ENCODE measurements at regions not wholly inside any gene's neighbourhood (a gene's known extent, or its start where the extent isn't known, plus 50 kb on each side); places are given as distances from the start of the nearest gene placed in this dataset.

DNA sequence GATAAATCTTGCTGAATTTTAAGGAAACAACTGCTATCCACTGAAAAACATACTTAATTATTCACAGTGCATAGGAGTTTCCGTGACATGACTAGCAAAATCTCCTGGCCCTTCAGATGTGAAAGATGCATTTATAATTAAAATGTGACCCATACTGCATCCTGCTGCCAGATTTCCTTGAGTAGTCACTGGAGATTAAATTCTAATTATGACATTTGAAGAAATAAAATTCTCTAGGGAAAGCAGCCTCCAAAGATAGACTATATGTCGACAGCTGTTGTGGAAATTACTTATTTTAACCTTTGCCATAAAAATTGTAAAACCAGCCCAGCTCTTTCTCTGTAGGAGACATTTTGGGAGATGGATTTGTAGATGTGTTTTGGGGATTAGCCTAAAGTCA, 193.6 kb upstream of the SMC2 start:
- no peak for DNase-seq

- no peak for DNase-seq
Observed at GRCh38 chr9:103902263-103902662, 191.8 kb upstream of the SMC2 start.

- DNase-seq, result no peak
Observed at GRCh38 chr9:103904242-103904641, 189.9 kb upstream of the SMC2 start.

DNA sequence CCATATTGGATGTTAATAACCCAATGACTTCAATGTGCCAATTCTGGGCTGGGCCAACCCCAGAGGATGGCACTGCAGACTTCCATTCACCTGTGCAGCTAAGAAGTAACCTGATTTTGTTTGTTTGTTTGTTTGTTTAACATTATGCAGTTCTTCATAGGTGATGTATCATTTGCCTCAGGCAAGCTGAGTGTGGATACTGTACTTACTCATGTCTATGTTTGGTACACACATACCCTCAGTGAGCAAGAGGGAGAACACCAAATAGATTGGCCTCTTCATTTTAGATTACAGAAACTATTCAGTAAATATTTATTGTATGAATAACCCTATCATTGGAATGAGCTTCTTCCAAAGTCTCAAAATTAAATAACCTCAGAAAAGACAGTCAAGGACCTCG, 180.2 kb upstream of the SMC2 start:
- DNase-seq, result no peak

GRCh38 chr9:103919605-103920209, 174.4 kb upstream of the SMC2 start:
- DNase-seq, result no peak

DNA sequence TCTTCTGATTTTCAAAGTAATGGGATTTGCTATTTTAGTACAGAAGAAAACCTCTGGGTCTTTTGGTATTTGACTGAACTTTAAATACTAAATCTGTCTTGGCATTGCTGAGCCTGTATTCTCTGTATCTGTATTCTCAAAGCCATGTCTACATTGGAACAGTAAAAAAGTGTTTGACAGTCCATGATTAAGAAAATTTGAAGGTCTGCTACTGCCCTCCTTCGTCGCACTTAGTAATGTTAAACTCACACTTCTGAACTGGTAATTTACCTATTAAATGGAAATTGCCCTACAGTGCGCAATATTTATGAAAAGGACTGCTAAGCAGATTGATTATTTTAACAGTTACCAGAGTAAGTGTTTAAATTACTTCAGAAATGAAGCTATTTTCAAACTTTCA, 165.7 kb upstream of the SMC2 start:
- no peak for DNase-seq

DNA sequence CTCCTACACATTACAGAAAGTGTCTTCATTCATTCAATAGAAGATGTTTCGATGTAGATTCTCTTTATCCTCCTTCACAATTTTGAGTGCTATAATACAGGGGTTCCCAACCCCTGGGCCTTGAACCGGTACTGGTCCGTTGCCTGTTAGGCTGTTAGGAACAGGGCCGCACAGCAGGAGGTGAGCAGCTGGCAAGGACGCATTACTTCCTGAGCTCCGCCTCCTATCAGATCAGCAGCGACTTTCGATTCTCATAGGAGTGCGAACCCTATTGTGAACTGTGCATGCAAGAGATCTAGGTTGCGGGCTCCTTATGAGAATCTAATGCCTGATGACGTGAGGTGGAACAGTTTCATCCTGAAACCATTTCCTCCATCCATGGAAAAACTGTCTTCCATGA, 153.0 kb upstream of the SMC2 start:
- DNase-seq, result no peak

GRCh38 chr9:103942200-103942599, 151.9 kb upstream of the SMC2 start:
- no peak for DNase-seq

DNA sequence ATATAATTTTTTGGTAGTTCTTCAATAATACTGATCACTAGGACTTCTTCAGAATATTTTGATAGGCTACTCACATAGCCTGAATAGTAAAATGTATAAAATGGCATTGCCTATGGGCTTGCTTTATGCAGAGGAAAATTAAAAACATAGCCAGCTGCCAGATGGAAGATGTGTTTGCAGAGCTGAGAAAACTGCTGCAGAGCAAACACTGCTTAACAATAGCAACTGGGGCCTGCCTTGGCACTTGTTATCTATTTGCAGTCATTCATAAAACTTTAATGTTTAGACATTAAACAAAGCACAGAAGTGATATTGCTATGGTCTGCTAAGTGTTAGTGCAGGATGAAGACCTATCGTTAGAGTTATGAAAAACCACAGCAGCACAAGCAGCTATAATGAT, 151.5 kb upstream of the SMC2 start:
- no peak for DNase-seq

- DNase-seq, result no peak
Observed at GRCh38 chr9:103949096-103949495, 145.0 kb upstream of the SMC2 start.

DNA sequence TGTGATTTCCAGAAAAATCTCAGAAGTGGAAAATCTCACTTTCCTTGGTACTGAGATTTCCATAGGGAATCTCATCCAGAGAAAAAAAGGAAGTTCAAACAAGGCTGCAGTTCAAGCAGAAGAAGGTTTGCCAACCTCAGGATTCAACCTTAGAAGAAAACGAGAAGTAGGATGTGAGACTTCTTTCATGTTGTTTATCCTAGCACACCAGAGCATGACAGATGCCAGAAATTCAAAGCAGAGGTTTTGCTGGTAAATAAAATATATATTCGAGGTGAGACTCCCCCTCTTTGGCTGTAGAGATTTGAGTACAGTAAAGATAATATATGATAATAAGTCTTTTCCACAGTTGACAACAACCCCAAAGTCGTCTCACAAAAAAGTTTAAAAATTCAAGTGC, 116.9 kb upstream of the SMC2 start:
- DNase-seq, result no peak

DNA sequence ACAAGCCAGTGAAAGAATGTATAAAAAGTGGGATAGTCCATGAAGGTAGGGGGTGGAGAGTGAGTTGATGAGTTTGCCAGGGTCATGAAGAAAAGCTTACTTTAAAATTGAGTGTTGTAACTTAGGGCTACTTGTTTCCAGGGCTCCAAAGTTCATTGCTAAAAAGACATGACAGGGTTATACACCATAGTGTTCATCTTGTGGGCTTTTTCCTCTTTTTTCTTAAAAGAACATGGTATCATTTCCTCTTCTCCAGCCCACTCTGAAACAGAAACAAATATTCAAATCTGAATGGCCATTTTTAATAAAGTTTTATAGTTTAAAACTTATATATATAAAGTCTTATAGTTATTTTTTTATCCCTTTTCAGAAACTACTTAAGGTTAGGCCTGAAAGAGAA, 115.7 kb upstream of the SMC2 start:
- no peak for DNase-seq

- DNase-seq, result no peak
Observed at GRCh38 chr9:103981912-103982311, 112.2 kb upstream of the SMC2 start.

- no peak for DNase-seq
Observed at GRCh38 chr9:103985077-103985476, 109.0 kb upstream of the SMC2 start.

DNA sequence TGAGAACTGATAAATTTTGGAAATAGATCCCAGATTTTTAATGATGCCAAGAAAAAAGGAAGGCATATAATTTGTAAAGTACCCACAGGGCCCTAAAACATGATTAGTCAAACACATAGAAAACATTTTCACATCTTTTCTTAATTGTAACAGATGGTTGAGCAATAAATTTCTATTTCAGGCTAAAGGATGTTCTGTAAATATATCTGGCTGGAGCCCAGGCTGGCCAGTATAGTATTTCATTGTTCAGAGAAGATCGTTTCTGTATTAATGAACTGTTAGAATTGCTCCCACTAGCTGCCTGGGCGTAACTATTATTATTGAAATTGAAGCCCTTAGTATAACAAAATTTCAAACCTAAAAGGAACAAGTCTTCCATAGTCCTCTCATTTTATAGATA, 105.3 kb upstream of the SMC2 start:
- no peak for DNase-seq

DNA sequence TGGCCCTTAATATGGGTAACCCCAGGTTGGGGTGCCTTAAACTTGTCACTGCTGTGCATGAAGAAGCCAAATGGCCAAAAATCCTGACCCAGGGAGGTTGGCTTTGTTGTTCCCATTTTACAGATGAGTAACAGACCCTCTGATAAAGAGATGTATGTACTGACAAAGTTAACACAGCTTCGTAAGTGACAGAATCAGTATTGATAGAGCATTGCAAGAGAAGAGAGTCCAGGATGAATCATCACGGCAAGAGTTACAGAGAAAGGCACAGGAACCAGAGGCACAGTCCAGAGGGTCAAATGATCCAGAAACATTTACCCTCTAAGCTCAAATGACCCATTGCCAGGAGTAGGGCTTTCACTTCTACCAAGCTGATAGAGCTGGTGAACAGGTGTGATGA, 103.8 kb upstream of the SMC2 start:
- no peak for DNase-seq

DNA sequence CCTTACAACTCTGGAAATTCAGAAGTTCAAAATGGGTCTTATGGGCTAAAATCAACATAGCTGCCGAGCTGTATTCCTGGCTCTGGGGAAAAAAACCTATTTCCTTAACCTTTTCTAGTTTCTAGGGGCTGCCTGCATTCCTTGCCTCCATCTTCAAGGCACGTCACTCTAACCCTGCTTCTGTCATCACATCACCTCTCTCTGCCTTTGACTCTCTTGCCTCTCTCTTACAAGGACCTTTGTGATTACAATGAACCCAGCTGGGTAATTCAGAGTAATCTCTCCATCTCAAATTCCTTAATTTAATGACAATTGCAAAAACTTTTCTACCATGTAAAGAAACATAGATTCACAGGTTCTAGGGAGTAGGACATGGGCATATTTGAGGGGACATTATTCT, 103.1 kb upstream of the SMC2 start:
- DNase-seq, result no peak

- no peak for DNase-seq
Observed at GRCh38 chr9:103991698-103992097, 102.4 kb upstream of the SMC2 start.

- no peak for DNase-seq
Observed at GRCh38 chr9:103992938-103993579, 101.0 kb upstream of the SMC2 start.

DNA sequence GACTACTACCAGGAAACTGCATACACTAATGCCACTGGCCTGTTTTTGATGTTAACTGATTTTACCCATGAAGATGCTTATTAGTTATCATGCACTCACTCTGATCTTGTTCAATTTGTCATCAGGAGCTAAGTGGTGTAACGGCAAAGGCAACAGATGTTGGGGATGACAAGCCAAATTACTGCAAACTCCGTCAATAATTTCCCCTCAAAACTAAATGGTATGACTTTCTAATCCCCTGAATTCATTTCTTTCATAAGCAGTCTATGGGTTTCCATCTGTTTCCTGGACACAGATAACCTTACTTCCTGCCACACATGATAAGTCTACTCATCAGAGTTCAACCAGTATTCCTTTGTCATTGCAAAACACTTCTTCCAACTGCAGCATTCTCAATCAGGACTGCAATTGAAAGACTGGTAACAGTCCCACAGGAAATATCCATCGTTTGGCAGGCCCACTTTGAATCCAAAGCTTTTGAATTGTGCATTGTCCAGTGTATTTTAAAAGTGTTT, 96.2 kb upstream of the SMC2 start:
- no peak for DNase-seq

DNA sequence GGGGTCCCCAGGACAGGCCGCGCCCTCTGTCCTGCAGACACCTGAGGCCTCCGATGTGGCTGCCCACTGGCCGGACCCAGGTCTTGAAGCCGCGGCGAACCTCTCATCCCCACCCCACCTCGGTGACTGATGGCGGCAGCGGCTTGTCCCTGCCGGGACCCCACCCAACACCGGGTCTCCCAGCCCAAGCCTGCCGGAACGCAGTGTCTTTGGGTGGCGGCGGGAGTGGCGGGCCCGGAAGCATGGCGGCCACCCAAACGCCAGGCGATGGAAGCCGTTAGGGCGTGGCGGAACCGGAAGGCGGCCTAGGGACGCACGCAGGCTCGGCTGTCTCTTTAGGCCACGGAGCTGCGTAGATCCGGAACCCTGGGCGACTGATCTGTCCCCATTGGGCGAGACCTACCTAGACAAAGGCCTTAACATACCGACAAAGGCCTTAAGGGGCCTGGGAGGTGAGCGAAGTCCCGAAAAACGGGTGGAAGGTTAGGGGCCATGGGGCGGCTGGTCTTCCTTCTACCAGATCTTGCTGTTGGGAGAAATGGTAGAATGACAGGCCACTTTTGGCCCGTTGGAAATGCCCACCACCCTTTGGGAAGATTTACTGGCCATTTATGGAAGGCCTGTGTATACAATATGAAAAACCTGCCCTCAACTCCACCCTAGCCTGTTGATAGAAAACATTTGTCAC, 94.6 kb upstream of the SMC2 start:
- no peak for DNase-seq

DNA sequence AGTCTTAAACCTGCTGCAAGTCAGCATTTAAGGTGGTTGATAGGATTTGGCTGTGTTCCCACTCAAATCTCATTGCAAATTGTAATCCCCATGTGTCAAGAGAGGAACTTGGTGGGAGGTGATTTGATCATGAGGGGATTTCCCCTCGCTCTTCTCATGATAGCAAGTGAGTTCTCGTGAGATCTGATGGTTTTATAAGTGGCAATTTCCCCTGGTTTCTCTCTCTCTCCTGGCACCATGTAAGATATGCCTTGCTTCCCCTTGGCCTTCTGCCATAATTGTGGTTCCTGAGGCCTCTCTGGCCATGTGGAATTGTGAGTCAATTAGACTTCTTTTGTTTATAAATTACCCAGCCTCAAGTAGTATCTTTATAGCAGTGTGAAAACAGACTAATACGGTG, 84.3 kb upstream of the SMC2 start:
- no peak for DNase-seq

DNA sequence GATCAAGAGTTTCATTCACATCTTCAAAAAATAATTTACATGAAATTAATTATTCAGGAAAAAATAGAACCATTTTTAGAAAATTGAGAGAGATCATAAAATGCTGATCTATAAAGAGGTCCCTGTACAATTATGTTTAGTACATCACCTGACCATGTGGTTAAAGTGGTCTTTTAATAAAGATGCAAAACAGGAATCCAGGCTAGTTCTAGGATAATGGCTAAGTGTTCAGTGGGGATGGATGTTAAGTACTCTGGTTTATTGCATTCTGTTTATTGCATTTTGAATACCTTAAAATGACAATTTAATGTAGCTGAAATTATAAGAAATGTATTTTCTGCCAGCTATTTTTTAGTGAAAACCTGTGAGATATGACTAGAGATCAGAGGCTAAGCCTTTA, 72.0 kb upstream of the SMC2 start:
- DNase-seq, result no peak
